ENCODE measurements at regions not wholly inside any gene's neighbourhood (a gene's known extent, or its start where the extent isn't known, plus 50 kb on each side); places are given as distances from the start of the nearest gene placed in this dataset.

DNA sequence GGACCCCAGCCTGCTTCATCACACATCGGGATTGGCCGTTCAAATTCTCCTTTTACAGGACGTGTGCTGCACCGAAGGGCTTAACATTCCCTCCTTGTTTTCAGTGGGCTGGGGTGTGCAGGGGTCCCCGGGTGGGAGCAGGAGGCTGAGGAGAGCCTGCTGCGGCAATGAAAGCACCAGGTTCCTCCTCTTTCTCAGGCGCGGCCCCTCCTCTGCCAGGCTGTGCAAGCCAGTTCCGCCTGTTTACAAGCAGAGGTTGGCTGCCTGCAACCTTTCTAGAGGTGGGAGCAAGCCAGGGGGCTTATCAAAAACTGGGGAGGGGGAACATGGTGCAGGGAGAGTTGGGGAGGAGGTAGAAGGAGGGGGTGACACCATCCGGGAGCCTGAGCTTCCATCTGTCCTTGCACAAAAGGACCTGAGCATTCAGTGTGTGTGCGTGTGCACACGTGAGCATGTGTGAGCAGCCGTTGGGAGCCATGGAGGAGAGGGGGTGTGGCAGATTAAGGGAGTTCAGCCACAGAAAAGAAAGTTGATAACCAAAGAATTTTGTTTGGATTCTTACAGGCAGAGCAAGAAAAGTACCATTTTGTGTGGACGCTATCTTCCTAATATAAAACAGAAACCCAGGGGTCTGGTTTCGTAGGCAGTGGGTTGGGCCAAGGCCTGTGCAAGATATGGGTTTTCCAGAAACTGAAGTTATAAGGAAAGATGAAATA lies 108.8 kb upstream of the RFLNA start:
- DNase-seq = no peak

DNA sequence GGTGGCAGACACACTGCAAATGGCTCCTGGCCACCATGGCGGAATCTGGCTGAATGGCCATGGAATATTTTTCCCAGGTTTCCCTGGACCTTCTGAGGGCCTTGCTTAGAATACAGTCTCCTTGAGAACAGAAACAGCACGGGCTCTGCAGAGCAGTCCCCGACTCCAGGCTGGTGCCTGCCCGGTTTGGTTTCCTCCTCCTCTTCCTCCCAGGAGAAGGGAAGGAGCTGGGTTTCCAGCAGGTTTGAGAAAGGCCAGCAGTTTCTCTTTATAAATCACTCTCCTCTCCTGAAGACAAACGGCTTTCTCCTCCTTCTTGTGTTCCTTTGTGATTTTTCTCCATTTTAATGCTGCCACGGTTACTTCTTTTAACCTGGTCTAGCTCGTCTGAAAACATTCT lies 106.8 kb upstream of the RFLNA start:
- no peak for DNase-seq

GRCh38 chr12:124188561-124189405 lies 106.1 kb upstream of the RFLNA start:
- DNase-seq = peak in 22 of 58 donors; percentile 6 to 54 (median 16)

- no peak for DNase-seq
Observed at GRCh38 chr12:124190312-124191023, 104.4 kb upstream of the RFLNA start.

GRCh38 chr12:124191024-124191359 lies 103.9 kb upstream of the RFLNA start:
- DNase-seq = no peak

- no peak for DNase-seq
Observed at GRCh38 chr12:124191966-124192365, 102.9 kb upstream of the RFLNA start.

GRCh38 chr12:124194264-124194892 lies 100.5 kb upstream of the RFLNA start:
- no peak for DNase-seq

DNA sequence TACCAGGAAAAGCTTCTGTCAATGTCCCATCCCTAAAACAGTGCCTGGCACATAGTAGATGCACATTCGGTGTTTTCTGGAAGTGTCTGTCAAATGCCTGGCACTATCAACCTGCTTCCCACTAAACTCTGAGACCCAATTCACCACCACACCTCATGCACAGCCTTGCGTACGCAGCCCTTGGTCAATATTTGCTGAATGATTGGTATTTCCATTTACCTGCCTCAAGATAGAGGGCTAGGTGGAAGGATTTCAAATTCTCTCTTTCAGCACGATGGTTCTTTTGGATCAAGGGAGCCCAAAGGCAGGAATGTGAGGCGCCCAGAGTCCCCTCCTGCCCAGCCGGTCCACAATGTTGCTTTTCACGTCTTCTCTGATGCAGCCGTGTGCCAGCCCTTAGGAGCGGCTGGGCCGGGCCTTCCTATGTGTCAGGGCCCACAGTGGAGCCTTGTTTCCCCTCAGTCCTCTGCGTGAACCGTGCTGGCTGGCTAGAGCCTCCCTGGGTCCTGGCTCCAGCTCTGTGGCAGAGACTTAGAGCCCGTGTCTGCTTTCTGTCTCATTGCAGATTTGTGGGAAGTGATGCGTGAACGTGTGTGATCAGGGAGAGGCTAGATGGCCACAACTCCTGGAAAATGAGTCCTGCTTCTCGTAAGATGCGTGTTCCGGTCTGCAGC lies 99.9 kb upstream of the RFLNA start:
- DNase-seq = peak in 1 of 58 donors; percentile 6

- DNase-seq = no peak
Observed at GRCh38 chr12:124195567-124195942, 99.3 kb upstream of the RFLNA start.

DNA sequence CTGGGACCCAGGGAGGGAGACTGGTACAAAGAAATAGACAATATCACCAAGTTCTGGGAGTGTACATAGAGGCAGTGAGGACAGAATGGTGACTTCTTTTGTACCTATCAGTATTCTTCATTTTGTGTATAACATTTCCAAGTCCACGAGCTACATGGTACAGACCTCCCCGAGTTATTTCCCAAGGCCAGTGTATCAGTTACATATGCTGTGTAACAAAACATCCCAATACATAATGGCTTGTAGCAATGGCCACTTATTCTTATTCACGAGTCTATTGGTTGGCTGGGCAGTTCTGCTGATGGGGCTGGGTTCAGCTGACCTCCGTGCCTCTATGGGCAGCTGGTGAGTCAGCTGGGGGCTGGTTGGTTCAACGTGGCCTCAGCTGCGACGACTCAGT lies 98.7 kb upstream of the RFLNA start:
- DNase-seq = no peak

DNA sequence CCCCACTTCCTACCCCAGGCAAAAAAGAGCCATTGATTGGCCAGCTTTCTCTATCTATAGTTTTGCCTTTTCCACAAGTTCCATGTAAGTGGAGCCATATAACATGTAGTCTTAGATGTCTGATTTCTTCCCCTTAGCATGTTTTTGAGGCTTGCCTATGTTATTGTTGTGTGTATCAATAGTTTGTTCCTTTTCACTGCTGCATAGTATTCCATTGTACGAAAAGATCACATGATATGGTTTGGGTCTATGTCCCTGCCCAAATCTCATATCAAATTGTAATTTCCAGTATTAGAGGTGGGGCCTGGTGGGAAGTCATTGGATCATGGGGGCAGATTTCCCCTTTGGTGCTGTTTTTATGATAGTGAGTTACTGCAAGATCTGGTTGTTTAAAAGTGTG lies 93.6 kb upstream of the RFLNA start:
- no peak for DNase-seq

- DNase-seq = no peak
Observed at GRCh38 chr12:124203176-124203575, 91.7 kb upstream of the RFLNA start.

DNA sequence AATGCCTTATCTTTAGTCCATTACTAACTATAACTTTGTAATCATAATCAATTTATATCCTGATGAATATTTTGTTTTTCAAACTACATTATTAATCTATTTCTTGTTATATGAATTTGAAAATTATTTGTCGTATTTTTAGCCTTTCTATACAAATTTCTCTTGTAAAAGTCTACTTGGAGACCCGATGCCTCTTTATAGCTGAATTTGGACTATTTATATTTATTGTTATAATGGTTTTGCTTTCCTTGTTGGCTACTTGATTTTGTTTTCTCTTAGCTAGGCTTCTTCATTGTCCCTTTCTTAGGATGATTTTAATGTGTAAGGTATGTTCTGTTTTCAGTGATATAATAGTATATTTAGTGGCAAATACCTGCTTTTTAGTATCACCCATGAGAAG lies 89.5 kb upstream of the RFLNA start:
- DNase-seq = no peak

GRCh38 chr12:124207049-124207448 lies 87.8 kb upstream of the RFLNA start:
- no peak for DNase-seq

- DNase-seq = no peak
Observed at GRCh38 chr12:124207617-124208016, 87.3 kb upstream of the RFLNA start.

- no peak for DNase-seq
Observed at GRCh38 chr12:124208489-124208888, 86.4 kb upstream of the RFLNA start.

- DNase-seq = no peak
Observed at GRCh38 chr12:124210991-124211577, 83.8 kb upstream of the RFLNA start.

- DNase-seq = no peak
Observed at GRCh38 chr12:124211753-124212152, 83.1 kb upstream of the RFLNA start.

GRCh38 chr12:124213666-124214347 lies 81.1 kb upstream of the RFLNA start:
- no peak for DNase-seq

DNA sequence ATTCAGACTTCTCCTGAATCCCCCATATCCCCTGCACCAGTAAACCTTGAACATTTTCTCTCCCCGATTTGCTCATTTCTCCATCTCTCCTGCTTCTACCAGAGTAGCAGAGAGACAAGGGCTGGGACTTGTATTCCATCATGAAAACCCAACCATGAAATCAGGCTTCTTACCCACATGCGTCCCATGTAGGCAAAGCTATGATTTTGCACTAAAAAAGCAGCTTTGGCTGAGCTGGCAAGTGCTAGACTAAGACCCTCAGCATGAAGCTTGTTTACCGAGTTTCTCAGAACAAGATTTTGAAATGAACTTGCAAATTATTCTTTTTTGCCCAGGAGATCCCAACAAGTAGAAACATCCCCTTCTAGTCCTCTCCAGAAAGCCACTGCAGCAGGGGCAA lies 80.3 kb upstream of the RFLNA start:
- DNase-seq = no peak
